IPS DF 19.7 (cell line): ENCODE measurements at regions not wholly inside any gene's neighbourhood (a gene's known extent, or its start where the extent isn't known, plus 50 kb on each side); places are given as distances from the start of the nearest gene placed in this dataset.
"Not testable (repeated sequence)": the region's sequence is repeated elsewhere in the genome, so short reads cannot be mapped to it uniquely, and the experiment has no call there.

Experiments used
- DNase-seq: peaks from one replicate; pipeline ENCODE4 v3.0.0-alpha.2; 2013; ENCODE audit warnings: low read depth, low spot score

DNA sequence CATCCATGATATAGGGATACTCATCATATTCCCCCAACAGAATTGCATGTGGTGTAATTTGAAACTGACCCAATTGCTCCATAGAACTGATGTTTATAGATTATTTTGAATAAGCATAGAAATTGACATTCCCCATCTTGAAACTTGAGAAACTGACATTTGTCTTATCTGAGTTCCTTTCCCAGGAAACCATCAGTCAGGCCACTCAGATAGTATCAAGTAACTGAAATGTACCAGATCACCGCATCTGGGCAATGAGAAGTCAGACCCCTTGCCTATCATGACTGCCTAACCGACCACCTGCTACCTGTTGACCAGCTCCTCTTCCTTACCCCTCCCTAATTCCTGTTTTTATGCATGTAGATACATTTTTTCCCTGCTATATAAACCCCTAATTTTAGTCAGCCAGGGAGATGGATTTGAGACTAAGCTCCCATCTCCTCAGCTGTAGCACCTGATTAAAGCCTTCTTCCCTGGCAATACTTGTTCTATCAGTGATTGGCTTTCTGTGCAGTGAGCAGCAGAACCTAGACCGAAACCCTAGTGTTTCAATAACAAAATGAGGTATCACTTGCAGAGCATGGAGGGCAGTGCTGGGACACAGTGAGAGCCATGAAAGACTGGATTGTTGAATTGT lies 274.5 kb downstream of the LPIN1 start:
- no peak for DNase-seq

DNA sequence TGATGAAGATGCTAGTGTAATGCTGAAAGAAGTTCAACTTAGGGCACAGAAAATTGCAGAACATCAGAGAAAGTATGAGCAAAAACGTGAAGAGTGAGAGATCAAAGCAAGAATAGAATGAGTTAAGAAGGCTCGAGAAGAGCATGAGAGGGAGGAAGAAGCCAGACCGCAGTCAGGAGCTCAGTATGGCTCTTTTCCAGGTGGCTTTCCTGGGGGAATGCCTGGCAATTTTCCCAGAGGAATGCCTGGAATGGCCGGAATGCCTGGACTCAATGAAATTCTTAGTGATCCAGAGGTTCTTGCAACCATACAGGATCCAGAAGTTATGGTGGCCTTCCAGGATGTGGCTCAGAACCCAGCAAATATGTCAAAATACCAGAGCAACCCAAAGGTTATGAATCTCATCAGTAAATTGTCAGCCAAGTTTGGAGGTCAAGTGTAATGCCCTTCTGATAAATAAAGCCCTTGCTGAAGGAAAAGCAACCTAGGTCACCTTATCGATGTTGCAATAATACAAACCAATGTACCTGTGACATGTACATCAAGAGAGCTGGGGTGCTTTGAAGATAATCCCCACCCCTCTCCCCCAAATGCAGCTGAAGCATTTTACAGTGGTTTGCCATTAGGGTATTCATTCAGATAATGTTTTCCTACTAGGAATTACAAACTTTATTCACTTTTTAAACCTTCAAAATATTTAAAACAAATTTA lies 277.9 kb downstream of the LPIN1 start:
- not testable (repeated sequence) for DNase-seq

DNA sequence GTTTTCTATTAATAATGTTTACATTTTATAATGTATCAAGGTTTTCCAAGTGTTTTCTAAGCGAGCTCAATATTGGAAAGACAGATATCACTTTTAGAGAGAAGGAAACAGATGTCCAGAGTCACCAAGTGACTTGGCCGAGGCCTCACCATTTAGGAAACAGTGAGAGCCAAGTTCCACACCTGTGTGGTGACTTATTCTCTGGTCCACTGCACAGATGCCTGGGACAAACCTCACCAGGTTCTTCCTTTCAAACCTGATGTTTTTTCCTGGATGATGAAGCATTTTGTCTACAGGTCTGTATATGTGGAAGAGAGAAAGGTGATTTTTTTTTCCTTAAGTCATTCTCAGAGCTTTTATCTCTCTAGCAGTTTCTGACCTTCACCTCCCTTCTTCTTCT lies 280.7 kb downstream of the LPIN1 start:
- no peak for DNase-seq

DNA sequence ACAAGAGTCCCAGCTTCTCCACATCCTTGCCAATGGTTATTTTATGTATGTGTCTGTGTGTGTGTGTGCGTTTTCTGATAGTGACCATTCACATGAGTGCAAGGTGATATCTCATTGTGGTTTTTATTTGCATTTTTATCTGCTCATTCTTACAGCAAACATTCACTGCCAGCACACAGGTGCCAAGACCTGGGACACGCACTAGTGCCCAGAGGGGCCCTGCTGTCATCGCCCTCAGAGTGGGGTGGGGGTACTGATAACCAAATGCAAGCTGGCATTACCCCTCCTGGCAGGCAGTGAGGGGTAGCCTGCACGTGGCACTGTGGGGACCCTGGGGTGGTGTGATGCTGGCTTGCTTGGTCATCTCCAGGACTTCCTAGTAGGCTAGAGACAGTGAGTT lies 285.4 kb downstream of the LPIN1 start:
- no peak for DNase-seq

DNA sequence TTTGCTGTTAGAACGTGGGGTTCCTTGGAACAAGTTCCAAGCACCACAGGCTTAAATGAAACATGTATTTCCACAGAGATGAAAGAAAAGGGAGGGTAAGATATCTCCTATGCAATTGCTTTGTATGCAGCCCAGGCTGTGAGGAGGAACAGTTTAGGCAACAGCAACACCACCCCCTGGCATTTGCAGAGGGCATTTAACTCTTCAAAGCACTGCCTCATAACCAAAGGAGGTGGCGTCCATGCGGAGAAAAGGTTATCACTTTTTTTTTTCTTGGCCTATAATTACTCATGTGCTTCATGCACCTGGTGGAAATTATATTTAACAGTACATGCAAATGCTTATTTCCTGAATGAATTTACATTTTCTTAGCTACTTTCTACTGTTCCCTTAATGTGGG lies 286.0 kb downstream of the LPIN1 start:
- DNase-seq, result no peak

DNA sequence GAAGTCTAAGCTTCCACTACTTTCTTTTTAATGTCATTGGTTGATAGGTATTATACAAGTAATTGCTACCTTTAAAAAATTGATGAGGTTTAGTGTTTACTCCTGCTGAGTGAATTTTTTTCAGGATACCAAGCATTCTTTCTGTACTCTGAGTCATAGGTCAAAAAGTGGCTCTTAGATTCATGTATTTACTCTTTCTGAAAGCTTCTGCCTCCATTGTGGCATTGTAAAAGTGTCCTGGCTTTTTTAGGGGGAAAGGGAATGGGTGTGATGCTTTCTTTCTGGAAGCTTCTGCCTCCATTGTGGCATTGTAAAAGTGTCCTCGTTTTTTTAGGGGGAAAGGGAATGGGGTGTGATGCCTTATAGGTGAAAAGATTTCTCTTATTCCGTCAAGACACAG lies 286.5 kb downstream of the LPIN1 start:
- DNase-seq, result no peak

DNA sequence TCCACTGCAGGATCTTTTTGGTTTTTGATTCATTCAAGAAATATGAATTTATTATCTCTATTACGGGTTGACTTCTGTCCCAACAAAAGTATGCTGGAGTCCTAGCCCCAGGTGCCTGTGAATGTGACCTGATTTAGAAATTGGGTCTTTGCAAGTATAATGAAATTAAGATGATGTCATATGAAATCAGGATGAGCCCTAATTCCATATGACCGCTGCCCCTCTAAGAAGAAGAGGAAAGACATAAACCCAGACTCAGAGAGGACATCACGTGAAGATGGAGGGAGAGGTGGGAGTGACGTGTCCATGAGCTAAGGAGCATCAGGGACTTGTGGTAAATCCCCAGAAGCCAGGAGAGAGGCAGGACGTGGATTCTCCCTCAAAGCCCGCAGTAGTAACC lies 287.1 kb downstream of the LPIN1 start:
- no peak for DNase-seq

DNA sequence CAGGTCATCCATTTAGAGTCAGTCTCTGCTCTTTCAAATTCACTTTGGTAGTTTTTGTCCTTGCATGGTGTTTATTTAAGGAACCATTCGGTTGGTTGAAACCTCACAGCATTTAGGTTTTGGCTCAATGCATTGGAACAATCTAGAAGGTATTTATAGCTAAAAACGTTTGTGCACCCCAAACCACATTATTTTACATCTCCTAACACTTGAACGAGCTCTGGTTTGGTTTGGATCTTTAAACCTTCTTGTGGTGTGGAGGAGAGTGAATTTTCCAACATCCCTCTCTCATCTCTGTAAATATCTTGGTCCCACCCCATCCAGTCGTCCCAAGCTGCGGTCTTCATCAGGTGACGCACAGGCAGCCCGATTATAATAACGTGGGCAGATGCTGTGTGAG lies 287.9 kb downstream of the LPIN1 start:
- no peak for DNase-seq

DNA sequence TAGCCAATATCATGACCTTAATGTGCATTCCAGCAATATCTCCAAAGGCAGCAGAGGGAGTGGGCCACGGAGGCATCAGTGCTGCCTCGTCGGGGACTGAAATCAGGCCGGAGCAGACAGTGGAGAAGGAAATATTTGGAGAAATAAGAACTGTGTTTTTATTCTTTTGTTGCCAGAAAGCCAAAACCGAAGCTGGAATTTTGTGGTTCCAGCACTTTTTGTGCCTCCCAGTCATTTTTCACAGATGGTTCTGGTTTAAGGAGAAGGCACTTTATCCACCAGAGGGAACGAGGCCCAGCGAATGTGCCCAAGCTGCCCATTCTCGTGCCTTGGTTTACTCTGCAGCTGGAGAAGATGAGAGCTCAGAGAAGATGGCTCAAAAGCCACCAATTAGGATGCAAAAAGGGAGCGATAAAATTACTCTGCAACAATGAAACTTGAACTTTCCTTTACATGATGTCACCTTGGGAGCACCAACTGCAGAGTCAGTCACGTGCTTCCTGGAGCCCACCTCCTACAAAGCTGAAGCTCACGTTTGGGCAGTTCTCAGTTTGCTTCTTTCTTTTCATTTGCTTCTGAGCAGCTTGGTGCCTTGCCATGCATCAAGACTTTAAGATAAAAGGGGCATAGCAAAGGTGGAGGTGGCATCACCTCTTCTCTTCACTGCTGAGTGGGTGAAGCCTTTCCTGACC lies 288.7 kb downstream of the LPIN1 start:
- DNase-seq, result no peak

DNA sequence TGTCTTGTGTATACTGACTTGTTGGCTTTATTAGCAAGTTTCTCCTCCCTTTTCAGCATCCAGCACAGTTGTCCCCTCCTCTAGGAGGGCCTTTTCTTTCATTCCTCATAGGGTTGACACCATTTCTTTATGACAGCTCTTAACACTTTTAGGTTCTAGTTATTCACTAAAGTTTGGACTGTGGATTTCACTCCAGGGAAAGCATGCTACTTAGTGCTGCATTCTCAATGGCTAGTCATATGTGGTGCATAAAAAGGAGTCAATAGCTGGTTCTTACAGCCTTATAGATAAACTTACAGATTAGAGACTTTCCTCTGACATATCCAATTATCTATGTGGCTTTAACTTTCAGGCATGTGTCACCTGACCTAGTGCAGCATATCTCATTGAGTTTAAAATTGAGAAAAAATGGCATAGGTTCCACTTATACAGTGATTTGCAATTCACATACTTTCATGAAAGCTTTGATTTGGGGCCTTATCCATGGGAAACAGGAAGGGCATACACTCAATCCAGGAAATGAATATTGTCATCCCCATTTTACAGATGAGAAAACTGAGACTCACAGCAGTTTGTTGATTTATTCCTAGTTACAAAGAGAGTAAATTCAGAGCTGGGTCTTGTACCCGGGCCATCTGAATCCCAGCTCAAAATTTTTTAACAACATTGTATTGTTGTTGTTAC lies 289.7 kb downstream of the LPIN1 start:
- no peak for DNase-seq

DNA sequence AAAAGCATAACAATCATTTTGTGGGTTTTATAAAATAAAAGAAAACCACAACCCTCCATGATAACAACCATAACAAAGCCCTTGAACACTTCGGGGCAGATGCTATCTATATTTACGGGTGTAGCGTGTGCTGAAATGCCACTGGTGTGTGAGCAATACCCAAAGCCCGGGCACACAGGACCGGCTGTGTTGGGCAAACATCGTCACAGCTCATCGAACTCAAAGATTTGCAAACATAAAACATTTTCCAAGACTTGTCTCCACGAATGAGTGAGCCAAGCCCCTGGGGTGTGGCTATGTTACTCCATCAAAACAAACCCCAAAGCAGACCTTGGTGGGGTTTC lies 290.2 kb downstream of the LPIN1 start:
- no peak for DNase-seq

DNA sequence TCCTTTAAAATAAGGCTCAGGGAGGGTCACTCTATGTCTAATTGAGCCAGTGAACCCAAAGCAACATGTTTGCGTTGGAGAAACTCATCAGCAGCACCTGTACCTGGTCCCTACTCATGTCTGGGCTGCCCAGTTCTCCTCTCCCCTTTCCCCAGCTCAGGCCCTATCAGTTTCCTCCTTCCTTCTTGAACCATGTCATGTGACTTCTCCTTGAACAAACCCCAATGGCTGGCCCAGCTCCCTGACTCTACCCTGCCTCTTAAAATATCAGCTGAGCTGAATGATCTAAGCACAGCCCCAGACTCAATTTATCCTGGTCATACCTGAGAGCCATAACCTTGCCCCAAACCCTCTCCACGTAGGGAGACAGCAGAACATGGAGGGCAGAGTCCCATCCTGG lies 290.9 kb downstream of the LPIN1 start:
- no peak for DNase-seq

DNA sequence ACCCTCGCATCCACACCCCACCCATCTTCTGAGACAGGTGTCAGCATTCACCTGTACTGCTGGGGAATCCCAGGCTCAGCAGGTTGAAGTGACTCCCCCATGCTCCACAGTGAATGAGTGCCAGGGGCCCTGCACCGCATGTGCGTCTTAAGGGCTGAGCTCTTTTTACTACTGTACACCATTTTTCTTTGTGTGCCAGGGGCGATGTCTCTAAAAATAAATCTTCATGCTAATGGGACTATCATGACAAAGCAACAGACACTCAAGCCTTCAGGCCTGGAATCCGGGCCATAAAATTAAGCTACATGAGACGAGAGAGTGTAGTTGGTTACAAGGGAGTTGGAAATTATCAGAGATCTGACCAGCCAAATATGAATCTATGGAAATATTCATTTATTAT lies 294.8 kb downstream of the LPIN1 start:
- no peak for DNase-seq

DNA sequence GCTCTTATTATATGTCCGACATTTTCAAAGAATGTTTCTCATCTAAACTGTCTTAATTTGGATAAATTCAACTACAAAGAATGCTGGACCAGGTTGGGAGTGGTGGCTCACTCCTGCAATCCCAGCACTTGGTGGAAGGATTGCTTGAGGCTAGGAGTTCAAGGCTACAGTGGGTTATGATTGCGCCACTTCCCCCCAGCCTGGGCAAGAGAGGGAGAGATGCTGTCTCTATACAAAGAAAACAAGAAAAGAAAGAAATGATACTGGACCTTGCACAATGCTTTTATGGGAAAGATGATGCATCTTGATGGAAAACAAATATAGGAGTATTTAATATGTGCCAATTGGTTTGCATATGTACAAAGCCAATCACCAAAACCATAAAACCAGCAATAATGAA lies 296.7 kb downstream of the LPIN1 start:
- DNase-seq, result no peak

DNA sequence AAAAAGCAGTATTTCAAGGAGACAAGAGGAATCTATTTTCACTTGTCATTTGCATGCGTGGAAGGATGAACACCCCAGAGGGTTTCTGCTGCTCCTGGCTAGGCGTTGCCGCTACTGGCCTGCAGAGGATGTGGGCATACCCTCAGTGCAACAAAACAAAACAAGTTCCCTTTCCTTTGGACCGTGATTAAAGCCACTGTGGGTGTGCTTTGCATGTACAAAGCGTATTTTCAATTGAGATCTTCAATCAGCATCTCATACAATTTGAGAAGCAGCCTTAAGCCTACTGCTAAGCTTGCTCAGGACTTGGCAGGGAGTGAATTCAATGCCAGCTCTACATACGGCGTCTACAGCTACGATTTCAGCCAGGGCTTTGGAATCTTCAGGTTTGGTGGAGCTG lies 298.4 kb downstream of the LPIN1 start:
- no peak for DNase-seq

DNA sequence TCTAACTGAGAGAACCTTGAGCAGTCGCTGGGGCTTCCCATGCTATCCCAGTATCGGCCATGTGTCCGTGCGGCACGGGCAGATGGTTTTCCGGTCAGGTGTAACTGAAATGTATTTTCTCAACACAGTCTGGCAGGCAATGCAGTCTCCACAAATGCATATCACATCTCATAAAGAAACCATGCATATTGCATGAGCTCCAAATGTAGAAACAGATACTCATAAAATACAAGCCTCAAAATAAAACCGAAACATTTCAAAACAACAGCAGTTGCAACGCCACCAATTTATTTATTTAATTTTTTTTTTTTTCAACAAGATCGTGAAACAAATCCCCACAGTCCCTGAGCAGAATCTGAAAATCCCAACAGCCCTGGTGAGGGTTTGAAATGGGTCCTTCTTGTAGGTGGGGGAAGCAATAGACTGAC lies 299.4 kb downstream of the LPIN1 start:
- DNase-seq, result no peak

DNA sequence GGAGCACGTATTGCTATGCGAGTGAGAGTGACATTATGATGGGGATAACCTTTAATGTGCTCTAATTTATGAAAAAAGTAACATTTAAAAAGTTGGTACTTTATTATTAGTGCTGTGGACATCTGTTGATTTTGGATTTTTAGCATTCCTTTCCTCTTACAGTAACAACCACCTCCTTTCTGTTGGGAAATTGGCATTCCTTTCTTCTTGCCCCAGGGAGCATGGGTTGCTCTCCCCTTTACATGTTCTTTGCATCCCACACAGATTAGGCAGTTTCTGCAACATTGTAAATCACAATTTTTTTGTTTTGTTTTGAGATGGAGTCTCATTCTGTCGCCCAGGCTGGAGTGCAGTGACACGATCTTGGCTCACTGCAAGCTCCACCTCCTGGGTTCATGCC lies 300.2 kb downstream of the LPIN1 start:
- no peak for DNase-seq

DNA sequence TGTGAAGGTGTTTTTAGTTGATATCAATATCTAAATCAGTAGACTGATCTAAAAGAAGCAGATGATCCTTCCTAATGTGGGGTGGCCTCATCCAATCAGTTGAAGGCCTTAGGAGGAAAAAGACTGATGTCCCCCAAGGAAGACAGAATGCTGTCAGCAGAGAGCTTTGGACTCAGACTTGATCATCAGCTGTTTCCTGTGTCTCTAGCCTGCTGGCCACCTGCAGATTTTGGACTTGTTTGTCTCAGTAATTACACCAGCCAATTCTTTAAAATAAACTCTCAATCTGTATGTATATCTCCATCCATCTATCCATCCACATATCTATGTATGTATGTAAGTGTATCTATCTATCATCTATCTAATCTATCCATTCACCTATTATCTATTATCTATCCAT lies 301.3 kb downstream of the LPIN1 start:
- DNase-seq, result no peak

DNA sequence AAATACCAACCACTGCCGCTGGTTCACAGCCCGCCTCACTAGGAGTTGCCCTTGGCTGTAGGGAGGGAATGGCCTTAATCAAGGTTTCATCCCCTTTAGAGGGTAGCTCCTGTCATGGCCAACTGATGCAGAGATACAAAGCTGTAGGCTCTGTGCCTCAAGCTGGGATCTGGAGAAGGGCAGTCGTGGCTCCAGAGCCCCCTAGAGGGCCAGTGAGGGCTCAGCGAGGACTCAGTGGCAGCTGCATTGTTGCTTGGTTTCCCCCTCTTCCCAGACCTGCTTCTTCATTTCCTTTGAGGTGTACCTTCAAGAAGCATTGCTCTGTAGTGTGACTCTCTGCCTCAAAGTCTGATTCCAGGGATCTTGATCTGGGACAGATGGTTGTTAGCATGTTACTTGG lies 302.1 kb downstream of the LPIN1 start:
- DNase-seq, result no peak

DNA sequence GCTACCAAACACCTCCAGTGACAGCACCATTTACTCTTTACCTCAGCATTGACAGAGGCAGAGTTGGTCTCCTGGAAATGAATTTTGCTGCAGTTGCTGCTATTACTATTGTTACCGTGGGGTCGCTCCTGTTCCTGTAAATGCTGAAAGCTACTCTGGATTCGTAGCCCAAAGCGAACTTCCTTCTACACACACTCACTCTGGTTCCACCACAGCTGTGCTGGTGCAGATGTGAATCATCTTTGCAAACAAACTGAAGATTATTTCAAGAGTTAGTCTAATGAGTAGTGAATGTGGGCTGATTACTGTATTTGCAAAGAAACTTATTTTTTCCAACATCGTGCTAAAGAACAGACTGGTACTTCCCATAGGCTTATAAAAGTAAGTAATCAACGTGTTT lies 304.0 kb downstream of the LPIN1 start:
- DNase-seq, result no peak

DNA sequence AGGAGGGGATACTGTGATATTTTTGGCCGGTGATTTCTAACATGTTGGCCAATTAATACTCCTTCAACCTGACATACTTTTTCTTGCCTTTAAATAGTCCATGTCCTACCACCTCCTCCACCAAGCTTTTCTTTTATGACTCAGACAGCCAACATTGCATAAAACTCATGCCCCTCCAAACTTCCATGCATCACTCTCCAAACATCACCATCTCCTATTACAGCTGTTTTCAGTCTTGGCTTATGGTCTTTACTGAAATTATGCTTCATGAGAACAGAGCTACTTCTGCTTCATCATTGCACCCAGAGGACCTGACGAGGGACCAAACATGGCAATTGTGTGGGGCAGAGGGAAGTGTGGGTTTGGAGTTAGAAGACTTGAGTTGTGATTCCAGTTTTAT lies 305.4 kb downstream of the LPIN1 start:
- no peak for DNase-seq

DNA sequence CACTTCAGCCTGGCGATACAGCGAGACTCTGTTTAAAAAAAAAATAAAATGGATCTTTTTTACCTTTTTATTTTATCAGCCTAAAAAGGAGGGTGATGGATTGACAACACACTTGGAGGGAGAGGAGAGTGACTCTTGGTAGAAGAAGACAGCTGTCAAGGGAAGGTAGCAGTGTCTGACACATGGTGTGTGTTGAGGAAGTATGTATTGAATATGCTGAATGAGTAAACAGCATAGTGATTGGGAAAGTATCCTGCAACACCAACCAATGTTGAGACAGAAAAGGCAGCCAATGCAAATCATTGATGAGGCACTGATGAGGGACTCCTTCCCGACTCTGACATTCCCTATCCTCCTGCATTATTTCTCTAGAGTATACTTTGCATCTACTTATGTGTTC lies 306.4 kb downstream of the LPIN1 start:
- DNase-seq, result no peak
